ENCODE measurements at regions not wholly inside any gene's neighbourhood (a gene's known extent, or its start where the extent isn't known, plus 50 kb on each side); places are given as distances from the start of the nearest gene placed in this dataset.

DNA sequence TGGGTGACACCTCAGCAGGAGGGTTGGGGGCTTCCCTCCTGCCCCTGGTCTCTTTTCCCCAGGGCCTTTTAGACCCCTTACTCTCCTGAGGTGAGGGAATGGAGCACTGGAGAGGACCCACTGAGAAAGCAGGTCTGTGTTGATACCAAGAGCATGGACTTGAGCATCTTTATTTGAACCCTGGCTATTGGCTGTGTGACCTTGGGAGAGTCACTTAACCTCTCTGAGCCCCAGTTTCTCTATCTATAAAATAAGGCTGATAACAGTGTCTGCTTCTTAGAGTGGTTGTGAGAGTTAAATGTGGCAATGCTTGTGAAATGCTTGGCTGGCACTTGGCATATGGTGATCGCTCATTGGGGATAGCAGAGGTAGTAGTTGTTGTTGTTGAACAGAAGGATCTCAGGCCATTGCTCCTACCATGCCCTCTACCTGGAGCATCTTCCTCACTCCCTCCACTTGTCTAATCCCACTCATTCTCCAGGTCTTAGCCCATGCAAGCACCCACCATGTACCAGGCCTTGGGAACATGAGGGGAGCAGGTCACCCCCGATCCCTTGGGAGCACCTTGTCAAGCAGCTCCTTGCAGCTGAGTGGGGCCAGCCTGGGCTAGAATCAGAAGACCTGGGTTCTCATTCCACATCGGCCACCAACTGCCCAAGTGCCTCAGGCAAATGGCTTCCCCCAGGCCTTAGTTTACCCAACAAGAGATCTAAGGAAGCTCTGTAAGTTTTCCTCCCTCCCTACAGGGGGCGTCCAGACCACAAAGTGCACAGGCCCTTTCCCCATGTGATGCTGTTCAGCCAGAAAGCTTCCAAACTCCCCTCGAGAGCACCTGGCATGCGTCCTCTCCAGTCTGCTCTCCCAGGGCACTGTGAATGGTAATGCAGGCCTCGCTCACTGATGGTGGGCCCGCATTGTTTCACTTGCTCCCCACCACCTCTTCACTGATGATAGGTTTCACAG lies 96.7 kb downstream of the LSM3 start:
- Mint-ChIP-seq H3K27ac (no peak overlapping the region), H3K4me1 (peaks cover 14% of the 10 kb centered on the region), H3K9me3 (no peaks in the 10 kb centered on the region), H3K36me3 (no peaks in the 10 kb centered on the region), H3K4me3 (no peak overlapping the region), H3K27me3 (ENCODE audit: low read depth) (no peaks in the 10 kb centered on the region)
- TF ChIP-seq, protein P1, sequence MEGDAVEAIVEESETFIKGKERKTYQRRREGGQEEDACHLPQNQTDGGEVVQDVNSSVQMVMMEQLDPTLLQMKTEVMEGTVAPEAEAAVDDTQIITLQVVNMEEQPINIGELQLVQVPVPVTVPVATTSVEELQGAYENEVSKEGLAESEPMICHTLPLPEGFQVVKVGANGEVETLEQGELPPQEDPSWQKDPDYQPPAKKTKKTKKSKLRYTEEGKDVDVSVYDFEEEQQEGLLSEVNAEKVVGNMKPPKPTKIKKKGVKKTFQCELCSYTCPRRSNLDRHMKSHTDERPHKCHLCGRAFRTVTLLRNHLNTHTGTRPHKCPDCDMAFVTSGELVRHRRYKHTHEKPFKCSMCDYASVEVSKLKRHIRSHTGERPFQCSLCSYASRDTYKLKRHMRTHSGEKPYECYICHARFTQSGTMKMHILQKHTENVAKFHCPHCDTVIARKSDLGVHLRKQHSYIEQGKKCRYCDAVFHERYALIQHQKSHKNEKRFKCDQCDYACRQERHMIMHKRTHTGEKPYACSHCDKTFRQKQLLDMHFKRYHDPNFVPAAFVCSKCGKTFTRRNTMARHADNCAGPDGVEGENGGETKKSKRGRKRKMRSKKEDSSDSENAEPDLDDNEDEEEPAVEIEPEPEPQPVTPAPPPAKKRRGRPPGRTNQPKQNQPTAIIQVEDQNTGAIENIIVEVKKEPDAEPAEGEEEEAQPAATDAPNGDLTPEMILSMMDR (IDR thresholded peaks at IDR 0.05; ENCODE audit: unreplicated experiment) = no peak
- no peak for DNase-seq (ENCODE audit: low spot score in 2 of 2, unreplicated experiment in 2 of 2)

DNA sequence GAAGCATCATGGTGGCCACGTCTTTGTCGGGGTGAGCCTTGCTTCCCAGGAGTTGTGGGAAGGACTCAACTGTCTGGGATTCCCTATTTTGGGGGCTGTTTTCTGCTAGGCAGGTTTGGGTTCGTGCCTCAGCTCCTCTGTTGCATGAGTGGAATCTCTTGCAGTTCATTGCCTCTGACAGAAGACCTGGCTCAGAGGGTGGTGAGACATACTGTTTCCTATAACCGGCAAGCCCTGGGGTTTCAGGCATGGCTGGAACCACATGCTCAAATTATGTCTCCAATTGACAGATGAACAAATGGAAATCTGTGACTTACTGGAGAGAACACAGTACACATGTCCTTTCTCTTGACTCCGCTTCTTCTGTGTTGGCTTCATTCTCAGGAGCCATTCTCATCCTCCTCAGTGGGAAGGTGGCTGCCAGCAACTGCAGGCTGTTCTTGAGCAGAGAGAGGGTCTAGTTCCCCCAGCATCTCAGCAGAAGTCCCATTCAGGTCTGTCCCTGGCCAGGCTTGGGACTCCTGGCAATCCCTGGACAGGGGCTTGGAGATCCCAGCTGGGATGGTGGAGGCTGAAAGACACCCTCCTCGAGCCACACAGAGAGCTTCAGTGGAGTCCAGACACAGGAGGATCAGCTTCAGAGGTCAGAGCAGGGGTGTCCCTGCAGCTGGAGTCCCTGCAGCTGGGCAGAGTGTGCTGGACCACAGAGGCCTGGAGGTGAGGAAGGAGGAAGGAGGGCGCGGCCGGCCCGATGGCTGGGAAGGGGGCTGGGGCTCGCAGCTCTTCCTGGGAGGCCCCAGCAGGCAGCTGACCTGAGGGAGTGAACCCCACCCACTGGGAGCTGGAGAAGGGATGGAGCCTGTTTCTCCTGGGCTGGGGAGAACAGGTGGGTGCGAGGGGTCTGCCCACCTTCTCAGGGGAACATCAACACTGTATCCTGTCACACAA lies 97.6 kb downstream of the LSM3 start:
- H3K27ac Mint-ChIP-seq = no peak overlapping the region

DNA sequence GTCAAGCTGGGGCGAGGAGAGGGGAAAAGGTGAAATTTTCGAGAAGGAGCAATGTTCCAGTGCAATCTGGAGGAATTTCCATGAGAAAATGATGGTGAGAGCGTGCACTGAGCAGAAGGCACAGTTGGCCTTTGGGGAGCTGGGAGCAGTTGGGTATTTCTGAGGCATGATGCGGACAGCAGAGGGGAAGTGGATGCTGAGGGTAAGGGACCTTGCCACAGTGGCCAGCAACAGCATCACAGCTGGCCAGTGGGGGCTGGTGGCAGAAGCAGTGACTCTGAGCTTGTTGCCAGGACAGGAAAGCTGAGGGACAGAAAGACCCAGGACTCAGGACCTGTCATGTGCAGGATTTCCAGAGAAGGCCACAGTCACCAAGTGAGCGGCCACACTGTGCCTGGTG lies 98.9 kb downstream of the LSM3 start:
- Mint-ChIP-seq H3K4me1 (peaks cover 11% of the 10 kb centered on the region), H3K27ac (no peak overlapping the region), H3K9me3 (no peaks in the 10 kb centered on the region), H3K36me3 (no peaks in the 10 kb centered on the region), H3K4me3 (no peak overlapping the region), H3K27me3 (ENCODE audit: low read depth) (no peaks in the 10 kb centered on the region)
- DNase-seq (ENCODE audit: low spot score in 2 of 2, unreplicated experiment in 2 of 2) = no peak
- TF ChIP-seq, protein P1 (IDR thresholded peaks at IDR 0.05; ENCODE audit: unreplicated experiment) = no peak

More for the DNA sequence above, 97.6 kb downstream of the LSM3 start:
- Mint-ChIP-seq H3K36me3 (no peaks in the 10 kb centered on the region), H3K4me1 (peaks cover 11% of the 10 kb centered on the region), H3K9me3 (no peaks in the 10 kb centered on the region), H3K4me3 (no peak overlapping the region), H3K27me3 (ENCODE audit: low read depth) (no peaks in the 10 kb centered on the region)
- TF ChIP-seq, protein P1 (IDR thresholded peaks at IDR 0.05; ENCODE audit: unreplicated experiment) = no peak
- no peak for DNase-seq (ENCODE audit: low spot score in 2 of 2, unreplicated experiment in 2 of 2)

DNA sequence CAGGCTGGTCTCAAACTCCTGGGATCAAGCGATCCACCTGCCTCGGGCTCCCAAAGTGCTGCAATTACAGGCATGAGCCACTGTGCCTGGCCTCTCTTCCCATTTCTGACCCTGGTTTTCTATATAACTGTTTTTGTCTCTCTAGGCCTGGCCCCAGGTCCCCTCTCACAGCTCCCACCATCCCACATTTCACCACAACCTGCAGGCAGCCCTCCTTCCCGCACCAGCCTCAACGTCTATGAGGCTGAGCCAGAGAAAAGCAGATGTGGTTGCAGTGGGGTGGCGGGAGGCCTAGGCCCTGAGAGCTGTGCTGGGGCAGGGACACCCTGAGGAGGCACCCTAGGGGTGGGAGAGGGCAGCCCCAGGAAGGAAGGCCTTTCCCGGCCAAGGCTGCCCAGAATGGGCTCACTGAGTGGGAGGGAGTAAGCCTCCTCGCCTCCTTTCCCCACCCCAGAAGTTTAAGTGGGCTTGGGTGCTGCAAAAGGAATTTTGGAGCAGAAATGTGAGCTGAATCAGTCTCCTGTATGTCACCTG lies 99.7 kb downstream of the LSM3 start:
- Mint-ChIP-seq H3K9me3 (no peaks in the 10 kb centered on the region), H3K4me3 (no peak overlapping the region), H3K36me3 (no peaks in the 10 kb centered on the region), H3K27ac (no peak overlapping the region), H3K27me3 (ENCODE audit: low read depth) (no peaks in the 10 kb centered on the region), H3K4me1 (peaks cover 7% of the 10 kb centered on the region)
- TF ChIP-seq, protein P1 (IDR thresholded peaks at IDR 0.05; ENCODE audit: unreplicated experiment) = no peak
- DNase-seq (ENCODE audit: low spot score in 2 of 2, unreplicated experiment in 2 of 2) = no peak

DNA sequence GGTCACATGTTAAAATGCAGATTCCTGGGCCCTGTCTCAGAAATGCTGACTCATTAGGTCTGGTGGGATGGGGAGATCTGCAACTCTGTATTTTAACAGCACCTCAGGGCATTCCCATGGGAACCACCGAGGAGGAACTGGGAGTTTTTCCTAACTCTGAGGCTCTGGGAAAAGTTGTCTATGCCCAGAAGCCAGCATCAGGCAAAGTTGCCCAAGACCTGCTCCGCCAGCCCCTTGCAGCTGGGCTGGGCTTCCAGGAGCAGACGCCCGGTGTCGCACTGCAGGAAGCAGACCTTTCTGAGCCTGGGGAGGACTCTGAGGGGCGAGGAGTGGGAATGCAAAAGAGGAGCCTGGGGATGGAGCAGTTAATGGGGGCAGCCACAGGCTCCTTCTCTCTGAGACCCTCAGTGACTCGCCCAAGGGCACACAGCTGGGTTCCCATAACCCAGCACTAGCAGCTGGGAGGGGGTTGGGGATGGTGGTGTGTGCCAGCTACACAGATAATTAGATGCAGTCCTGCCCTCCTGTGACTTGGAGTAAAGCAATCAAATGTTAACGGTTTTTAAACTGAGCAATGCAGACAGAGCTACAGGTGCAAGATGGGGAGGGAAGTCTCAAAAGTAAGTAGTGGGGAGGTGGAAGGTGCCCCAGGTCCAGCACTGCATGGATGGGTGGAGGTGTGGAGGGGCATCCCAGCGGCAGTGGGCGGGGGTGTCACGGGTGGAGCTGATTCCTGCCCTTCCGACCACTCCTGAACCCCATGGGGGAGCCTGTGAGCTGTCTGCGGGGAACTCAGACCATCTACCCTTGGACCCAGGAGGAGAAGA lies 100.4 kb downstream of the LSM3 start:
- H3K4me1 Mint-ChIP-seq = peaks cover under 1% of the 10 kb centered on the region
- H3K27me3 Mint-ChIP-seq (ENCODE audit: low read depth) = no peaks in the 10 kb centered on the region
- no peaks in the 10 kb centered on the region for H3K36me3 Mint-ChIP-seq
- no peak overlapping the region for H3K4me3 Mint-ChIP-seq
- no peak overlapping the region for H3K27ac Mint-ChIP-seq
- TF ChIP-seq, protein P1 (IDR thresholded peaks at IDR 0.05; ENCODE audit: unreplicated experiment) = no peak
- DNase-seq (ENCODE audit: low spot score in 2 of 2, unreplicated experiment in 2 of 2) = no peak
- no peaks in the 10 kb centered on the region for H3K9me3 Mint-ChIP-seq
